ENCODE measurements at regions not wholly inside any gene's neighbourhood (a gene's known extent, or its start where the extent isn't known, plus 50 kb on each side); places are given as distances from the start of the nearest gene placed in this dataset.

- TF ChIP-seq, protein P1, sequence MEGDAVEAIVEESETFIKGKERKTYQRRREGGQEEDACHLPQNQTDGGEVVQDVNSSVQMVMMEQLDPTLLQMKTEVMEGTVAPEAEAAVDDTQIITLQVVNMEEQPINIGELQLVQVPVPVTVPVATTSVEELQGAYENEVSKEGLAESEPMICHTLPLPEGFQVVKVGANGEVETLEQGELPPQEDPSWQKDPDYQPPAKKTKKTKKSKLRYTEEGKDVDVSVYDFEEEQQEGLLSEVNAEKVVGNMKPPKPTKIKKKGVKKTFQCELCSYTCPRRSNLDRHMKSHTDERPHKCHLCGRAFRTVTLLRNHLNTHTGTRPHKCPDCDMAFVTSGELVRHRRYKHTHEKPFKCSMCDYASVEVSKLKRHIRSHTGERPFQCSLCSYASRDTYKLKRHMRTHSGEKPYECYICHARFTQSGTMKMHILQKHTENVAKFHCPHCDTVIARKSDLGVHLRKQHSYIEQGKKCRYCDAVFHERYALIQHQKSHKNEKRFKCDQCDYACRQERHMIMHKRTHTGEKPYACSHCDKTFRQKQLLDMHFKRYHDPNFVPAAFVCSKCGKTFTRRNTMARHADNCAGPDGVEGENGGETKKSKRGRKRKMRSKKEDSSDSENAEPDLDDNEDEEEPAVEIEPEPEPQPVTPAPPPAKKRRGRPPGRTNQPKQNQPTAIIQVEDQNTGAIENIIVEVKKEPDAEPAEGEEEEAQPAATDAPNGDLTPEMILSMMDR (IDR thresholded peaks at IDR 0.05; ENCODE audit: low read length) = no peak
- no peak for TF ChIP-seq EZH2 (optimal IDR thresholded peaks at IDR 0.05; ENCODE audit: low read depth, low read length)
Observed at GRCh38 chr21:25422610-25423608, 184.4 kb downstream of the MRPL39 start.
